ENCODE measurements at regions not wholly inside any gene's neighbourhood (a gene's known extent, or its start where the extent isn't known, plus 50 kb on each side); places are given as distances from the start of the nearest gene placed in this dataset.

GRCh38 chr4:177016541-177017141 is 223.9 kb upstream of the VEGFC start:
- TF ChIP-seq SUZ12 (IDR thresholded peaks at IDR 0.05), result no peak
- no peak for TF ChIP-seq SP1 (IDR thresholded peaks at IDR 0.05)
- no peak for TF ChIP-seq HDGF (IDR thresholded peaks at IDR 0.05; ENCODE audit: borderline replicate concordance)
- TF ChIP-seq ELF4 (IDR thresholded peaks at IDR 0.05), result no peak
- no peak for TF ChIP-seq L3MBTL2 (conservative IDR thresholded peaks at IDR 0.05)
- no peak for TF ChIP-seq FOXK2 (IDR thresholded peaks at IDR 0.05)
- no peak for TF ChIP-seq ARNT (IDR thresholded peaks at IDR 0.05)
- no peak for TF ChIP-seq ZNF384 (IDR thresholded peaks at IDR 0.05)
- TF ChIP-seq TARDBP (IDR thresholded peaks at IDR 0.05), result no peak
- no peak for TF ChIP-seq BHLHE40 (IDR thresholded peaks at IDR 0.05; ENCODE audit: borderline replicate concordance)

All from HEK293T (cell line).